Glutamatergic neuron (in vitro differentiated cells): ENCODE measurements at regions not wholly inside any gene's neighbourhood (a gene's known extent, or its start where the extent isn't known, plus 50 kb on each side); places are given as distances from the start of the nearest gene placed in this dataset.

Experiments
- DNase-seq: peaks from one replicate; pipeline ENCODE4 v3.0.0; 2022
- H3K27ac Mint-ChIP-seq: one replicate; pipeline ENCODE4 v1.8.0; 2020; ENCODE audit warnings: mild to moderate bottlenecking, mixed read lengths, inconsistent platforms; ENCODE audit not compliant: unreplicated experiment
- H3K27me3 Mint-ChIP-seq: one replicate; pipeline ENCODE4 v1.8.0; 2020; ENCODE audit warnings: mild to moderate bottlenecking, moderate library complexity, mixed read lengths, inconsistent platforms; ENCODE audit not compliant: unreplicated experiment
- H3K36me3 Mint-ChIP-seq: one replicate; pipeline ENCODE4 v1.8.0; 2020; ENCODE audit warnings: mild to moderate bottlenecking, mixed read lengths, inconsistent platforms; ENCODE audit not compliant: unreplicated experiment
- H3K4me1 Mint-ChIP-seq: one replicate; pipeline ENCODE4 v1.8.0; 2020; ENCODE audit warnings: mild to moderate bottlenecking, low read depth, mixed read lengths, inconsistent platforms; ENCODE audit not compliant: unreplicated experiment
- H3K4me3 Mint-ChIP-seq: one replicate; pipeline ENCODE4 v1.8.0; 2020; ENCODE audit warnings: mild to moderate bottlenecking, mixed read lengths, inconsistent platforms; ENCODE audit not compliant: unreplicated experiment
- H3K9me3 Mint-ChIP-seq: one replicate; pipeline ENCODE4 v1.8.0; 2020; ENCODE audit warnings: mild to moderate bottlenecking, moderate library complexity, mixed read lengths, inconsistent platforms; ENCODE audit not compliant: unreplicated experiment
- TF ChIP-seq, protein P1 (sequence below): fragments of 200-600 bp; sonication (generic); IDR thresholded peaks from one replicate; pipeline ENCODE4 v1.5.0; 2021; ENCODE audit not compliant: partially characterized antibody, unreplicated experiment

DNA sequence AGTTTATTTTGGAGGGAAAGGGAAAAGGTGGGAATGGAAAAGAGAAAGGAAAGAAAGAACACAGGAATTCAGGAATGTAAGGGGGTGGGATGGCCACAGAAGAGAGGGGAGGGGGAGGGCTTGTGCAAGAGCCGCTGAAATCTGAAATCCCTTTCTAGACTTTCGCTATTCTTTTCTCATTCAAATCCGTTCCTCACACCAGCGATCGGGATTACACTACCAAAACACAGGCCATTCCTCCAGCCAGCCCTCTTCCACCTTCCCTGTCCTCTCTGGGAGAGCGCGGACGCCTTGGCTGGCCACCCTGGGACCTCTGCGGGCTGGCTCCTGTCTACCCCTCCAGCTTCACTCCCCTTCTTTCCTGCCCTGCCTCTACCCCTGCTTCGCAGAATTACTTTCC, 102.3 kb downstream of the CDCA7 start:
- Mint-ChIP-seq H3K4me1 (peaks cover 18% of the 10 kb centered on the region), H3K27me3 (peaks cover 9% of the 10 kb centered on the region), H3K9me3 (no peaks in the 10 kb centered on the region), H3K36me3 (no peaks in the 10 kb centered on the region), H3K27ac (no peak overlapping the region), H3K4me3 (no peak overlapping the region)
- TF ChIP-seq, protein P1, sequence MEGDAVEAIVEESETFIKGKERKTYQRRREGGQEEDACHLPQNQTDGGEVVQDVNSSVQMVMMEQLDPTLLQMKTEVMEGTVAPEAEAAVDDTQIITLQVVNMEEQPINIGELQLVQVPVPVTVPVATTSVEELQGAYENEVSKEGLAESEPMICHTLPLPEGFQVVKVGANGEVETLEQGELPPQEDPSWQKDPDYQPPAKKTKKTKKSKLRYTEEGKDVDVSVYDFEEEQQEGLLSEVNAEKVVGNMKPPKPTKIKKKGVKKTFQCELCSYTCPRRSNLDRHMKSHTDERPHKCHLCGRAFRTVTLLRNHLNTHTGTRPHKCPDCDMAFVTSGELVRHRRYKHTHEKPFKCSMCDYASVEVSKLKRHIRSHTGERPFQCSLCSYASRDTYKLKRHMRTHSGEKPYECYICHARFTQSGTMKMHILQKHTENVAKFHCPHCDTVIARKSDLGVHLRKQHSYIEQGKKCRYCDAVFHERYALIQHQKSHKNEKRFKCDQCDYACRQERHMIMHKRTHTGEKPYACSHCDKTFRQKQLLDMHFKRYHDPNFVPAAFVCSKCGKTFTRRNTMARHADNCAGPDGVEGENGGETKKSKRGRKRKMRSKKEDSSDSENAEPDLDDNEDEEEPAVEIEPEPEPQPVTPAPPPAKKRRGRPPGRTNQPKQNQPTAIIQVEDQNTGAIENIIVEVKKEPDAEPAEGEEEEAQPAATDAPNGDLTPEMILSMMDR, result no peak
- DNase-seq, result no peak

DNA sequence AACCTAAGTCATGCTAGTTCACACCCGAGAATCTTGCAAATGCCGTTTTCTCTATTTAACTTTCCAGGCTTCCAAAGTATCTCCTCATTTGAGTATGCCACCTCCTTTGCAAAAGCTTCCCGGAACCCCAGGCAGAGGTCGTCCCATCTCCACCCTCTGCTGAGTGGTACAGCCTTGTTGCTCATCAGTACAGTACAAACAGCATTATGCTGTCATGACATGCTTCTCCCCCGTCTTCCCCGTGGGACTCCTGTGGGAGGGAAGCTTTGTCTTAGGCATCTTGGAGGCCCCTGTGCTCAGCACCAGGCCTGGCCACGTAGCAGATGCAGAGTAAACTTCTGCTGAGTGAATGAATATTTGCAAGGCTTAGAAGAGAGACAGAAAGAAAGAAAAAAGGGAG, 102.7 kb downstream of the CDCA7 start:
- Mint-ChIP-seq H3K4me3 (no peak overlapping the region), H3K36me3 (no peaks in the 10 kb centered on the region), H3K27ac (peak overlapping the region; percentile 11), H3K9me3 (no peaks in the 10 kb centered on the region), H3K27me3 (peaks cover 13% of the 10 kb centered on the region), H3K4me1 (peaks cover 18% of the 10 kb centered on the region)
- DNase-seq, result peak; percentile 46
- TF ChIP-seq, protein P1, result no peak

DNA sequence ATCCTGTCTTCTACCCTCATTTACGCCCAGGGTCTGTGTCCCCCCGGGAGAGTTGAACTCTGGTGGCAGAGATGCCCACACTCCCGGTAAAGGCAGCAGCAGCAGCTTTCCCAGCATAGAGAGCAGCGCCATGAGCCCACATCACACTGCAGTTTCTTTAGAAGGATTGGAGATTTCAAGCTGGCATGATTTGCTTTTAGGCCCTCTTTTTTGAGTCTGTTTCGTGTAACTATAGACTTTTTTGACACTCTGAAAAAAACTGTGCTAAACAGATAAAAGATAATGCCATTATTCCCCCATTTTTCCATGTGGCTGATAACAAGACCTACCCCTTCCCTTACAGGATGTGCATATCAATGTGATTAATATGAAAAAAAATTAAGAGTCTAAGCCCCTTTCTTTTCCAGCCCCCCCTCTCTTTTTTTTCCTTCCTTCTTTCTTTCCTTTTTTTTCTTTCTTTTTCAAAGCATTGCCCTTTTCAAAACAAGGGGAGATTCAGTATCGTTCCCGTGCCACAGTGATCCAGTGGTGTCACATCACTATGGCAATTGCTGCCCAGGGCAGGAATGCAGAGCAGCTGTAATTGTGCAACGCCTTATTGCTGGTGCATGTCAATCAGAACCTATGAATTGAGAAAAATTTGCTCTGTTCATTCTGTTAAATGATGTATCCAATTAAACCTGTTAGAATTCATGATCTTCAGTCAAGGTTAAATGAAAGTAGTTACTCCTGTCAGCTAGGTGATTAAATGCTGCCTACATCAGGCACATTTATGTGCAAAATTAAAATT, 104.5 kb downstream of the CDCA7 start:
- Mint-ChIP-seq H3K4me1 (peaks cover 16% of the 10 kb centered on the region), H3K9me3 (no peaks in the 10 kb centered on the region), H3K36me3 (no peaks in the 10 kb centered on the region), H3K4me3 (no peak overlapping the region), H3K27me3 (peaks cover 13% of the 10 kb centered on the region), H3K27ac (no peak overlapping the region)
- TF ChIP-seq, protein P1, result no peak
- DNase-seq, result no peak

DNA sequence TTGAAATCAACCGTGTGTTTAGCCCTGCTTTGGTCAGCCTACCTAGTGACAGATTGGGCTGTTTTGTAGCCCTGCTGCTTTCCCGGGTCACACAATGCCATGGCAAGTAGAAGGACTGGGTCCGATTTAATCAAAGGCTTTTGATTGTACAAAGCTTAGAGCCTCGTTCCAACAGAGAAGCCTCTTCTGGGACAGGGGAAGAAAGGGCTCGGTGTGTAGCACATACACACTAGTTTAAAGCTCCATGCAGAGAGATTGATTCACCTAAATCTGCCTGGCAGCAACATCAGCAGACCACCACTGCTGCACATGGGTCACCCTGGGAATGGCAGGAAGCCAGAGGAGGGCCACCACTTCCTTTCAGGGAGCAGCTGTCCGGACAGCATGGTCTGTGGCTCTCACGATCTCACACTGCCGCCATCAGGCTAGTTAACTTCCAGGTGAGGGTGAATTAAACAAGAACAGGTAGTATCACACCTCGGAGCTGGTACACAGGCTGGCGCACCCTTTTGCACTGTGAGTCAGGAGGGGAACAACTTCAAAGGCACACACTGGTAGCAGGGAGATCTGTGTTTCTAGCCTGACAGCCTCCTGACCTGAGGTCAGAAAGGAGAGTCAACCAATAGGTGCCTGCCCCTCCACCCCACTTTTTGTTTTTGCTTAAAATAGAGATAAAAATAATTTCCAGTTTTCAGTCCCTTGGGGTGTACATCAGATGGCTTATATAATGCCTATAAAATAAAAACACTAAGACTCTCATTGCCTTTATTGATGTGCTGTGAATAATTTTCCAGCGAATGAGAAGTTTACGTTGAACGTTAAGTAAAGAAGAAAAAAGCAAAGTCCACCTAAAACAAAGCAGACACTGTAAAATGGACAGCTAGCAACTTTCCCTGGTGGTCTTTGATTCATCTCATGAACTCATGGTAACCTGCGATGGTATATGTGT, 108.5 kb downstream of the CDCA7 start:
- Mint-ChIP-seq H3K27ac (no peak overlapping the region), H3K4me1 (peaks cover 9% of the 10 kb centered on the region), H3K27me3 (peaks cover 7% of the 10 kb centered on the region), H3K9me3 (no peaks in the 10 kb centered on the region), H3K4me3 (no peak overlapping the region), H3K36me3 (no peaks in the 10 kb centered on the region)
- TF ChIP-seq, protein P1, result no peak
- no peak for DNase-seq
